Activated CD4-positive, alpha-beta T cell treated with anti-CD3 and anti-CD28 coated beads for 36 hours (primary cell): ENCODE measurements at regions not wholly inside any gene's neighbourhood (a gene's known extent, or its start where the extent isn't known, plus 50 kb on each side); places are given as distances from the start of the nearest gene placed in this dataset.
A peak's percentile ranks its signal among the peaks of the same experiment; 100 is the strongest.

Experiments
- ATAC-seq: fragments of 200-7000 bp; cut with Tn5 transposase; one replicate; pipeline ENCODE4 v1.10.0; 2021; ENCODE audit warnings: mild to moderate bottlenecking, moderate library complexity
- CTCF ChIA-PET: fragments of 350-600 bp; sonication (Branson Sonifier 250); formaldehyde crosslinking; loops from one replicate; lab custom pipeline; 2021; ENCODE audit warnings: antibody characterized with exemption; lab: Charles Lee
- POLR2A ChIA-PET: fragments of 350-600 bp; sonication (Branson Sonifier 250); formaldehyde crosslinking; loops from one replicate; lab custom pipeline; 2021; ENCODE audit warnings: antibody characterized with exemption, inconsistent platforms; lab: Charles Lee
- DNase-seq: peaks from one replicate; pipeline ENCODE4 v3.0.0-alpha.2; 2020
- H3K27ac Mint-ChIP-seq: one replicate; pipeline ENCODE4 v1.8.0; 2021; ENCODE audit warnings: mixed read lengths
- H3K27me3 Mint-ChIP-seq: one replicate; pipeline ENCODE4 v1.8.0; 2021; ENCODE audit warnings: mixed read lengths
- H3K36me3 Mint-ChIP-seq: one replicate; pipeline ENCODE4 v1.8.0; 2021; ENCODE audit warnings: low read depth, mixed read lengths
- H3K4me1 Mint-ChIP-seq: one replicate; pipeline ENCODE4 v1.8.0; 2021; ENCODE audit warnings: mixed read lengths
- H3K4me3 Mint-ChIP-seq: one replicate; pipeline ENCODE4 v1.8.0; 2021; ENCODE audit warnings: mild to moderate bottlenecking, moderate library complexity, mixed read lengths
- H3K9me3 Mint-ChIP-seq: one replicate; pipeline ENCODE4 v1.8.0; 2021; ENCODE audit warnings: low read depth, mixed read lengths
- intact Hi-C, 2 experiments: fragments of 100-400 bp; cut with DNase I in 1 of 2; cut with micrococcal nuclease in 1 of 2; formaldehyde crosslinking; loops; one replicate each; pipeline versions ENCODE4 v1.14.2 to v1.15.1; 2022 to 2024; cut with DNase I, micrococcal nuclease

- H3K4me1 Mint-ChIP-seq, result peaks cover 6% of the 10 kb centered on the region
- ATAC-seq (no peak), DNase-seq (no peak)
- CTCF ChIA-PET, result no interaction called here
- intact Hi-C loops, result no loop called here
- peaks cover 6% of the 10 kb centered on the region for H3K27me3 Mint-ChIP-seq
- H3K36me3 Mint-ChIP-seq, result no peaks in the 10 kb centered on the region
- peaks cover 2% of the 10 kb centered on the region for H3K9me3 Mint-ChIP-seq
- POLR2A ChIA-PET, result no interaction called here
- H3K4me3 Mint-ChIP-seq, result no peak overlapping the region
- no peak overlapping the region for H3K27ac Mint-ChIP-seq
Observed at GRCh38 chr12:93966516-93967133, 181.8 kb upstream of the PLXNC1 start.

- no peaks in the 10 kb centered on the region for H3K36me3 Mint-ChIP-seq
- peaks cover 6% of the 10 kb centered on the region for H3K27me3 Mint-ChIP-seq
- no peak for DNase-seq
- POLR2A ChIA-PET, result no interaction called here
- no peak overlapping the region for H3K27ac Mint-ChIP-seq
- H3K4me1 Mint-ChIP-seq, result peaks cover 6% of the 10 kb centered on the region
- intact Hi-C loops, result no loop called here
- peaks cover 2% of the 10 kb centered on the region for H3K9me3 Mint-ChIP-seq
- CTCF ChIA-PET, result interaction anchor here (0.6 to 0.9 kb wide), 2 partner anchors 200 to 385 kb away, joined by 3 read pairs; no protein-coding TSS in a partner anchor
- no peak for ATAC-seq
- H3K4me3 Mint-ChIP-seq, result no peak overlapping the region
Observed at GRCh38 chr12:93967454-93967853, 180.9 kb upstream of the PLXNC1 start.

- Mint-ChIP-seq H3K4me3 (no peak overlapping the region), H3K27ac (no peak overlapping the region), H3K27me3 (peaks cover 6% of the 10 kb centered on the region), H3K9me3 (no peaks in the 10 kb centered on the region), H3K36me3 (no peaks in the 10 kb centered on the region), H3K4me1 (peaks cover 6% of the 10 kb centered on the region)
- ChIA-PET CTCF (interaction anchor here (0.8 to 0.9 kb wide), 2 partner anchors 106 to 201 kb away, joined by 3 read pairs; no protein-coding TSS in a partner anchor), POLR2A (no interaction called here)
- intact Hi-C loops, result no loop called here
- ATAC-seq, result no peak
- no peak for DNase-seq
Observed at GRCh38 chr12:93968536-93969285, 179.7 kb upstream of the PLXNC1 start.

- H3K4me3 Mint-ChIP-seq, result no peak overlapping the region
Observed at GRCh38 chr12:93970900-93971688, 177.3 kb upstream of the PLXNC1 start.

GRCh38 chr12:93972411-93973208, 175.8 kb upstream of the PLXNC1 start:
- Mint-ChIP-seq H3K9me3 (no peaks in the 10 kb centered on the region), H3K36me3 (no peaks in the 10 kb centered on the region), H3K27ac (no peak overlapping the region), H3K27me3 (peaks cover 1% of the 10 kb centered on the region), H3K4me3 (no peak overlapping the region), H3K4me1 (peaks cover 2% of the 10 kb centered on the region)
- intact Hi-C loops, result no loop called here
- POLR2A ChIA-PET, result no interaction called here
- no peak for ATAC-seq
- DNase-seq, result no peak
- CTCF ChIA-PET, result interaction anchor here (1.1 kb wide), 1 partner anchor 130 kb away, joined by 5 read pairs; no protein-coding TSS in a partner anchor

More at GRCh38 chr12:93970900-93971688, 177.3 kb upstream of the PLXNC1 start:
- POLR2A ChIA-PET, result no interaction called here
- DNase-seq (no peak), ATAC-seq (no peak)
- intact Hi-C loops, result no loop called here
- H3K36me3 Mint-ChIP-seq, result no peaks in the 10 kb centered on the region
- peaks cover 4% of the 10 kb centered on the region for H3K27me3 Mint-ChIP-seq
- H3K9me3 Mint-ChIP-seq, result no peaks in the 10 kb centered on the region
- H3K27ac Mint-ChIP-seq, result no peak overlapping the region
- H3K4me1 Mint-ChIP-seq, result peaks cover 6% of the 10 kb centered on the region
- CTCF ChIA-PET, result interaction anchor here (1.5 kb wide), 1 partner anchor 131 kb away, joined by 4 read pairs; no protein-coding TSS in a partner anchor

GRCh38 chr12:93974252-93974651, 174.1 kb upstream of the PLXNC1 start:
- POLR2A ChIA-PET, result interaction anchor here (0.6 kb wide), 1 partner anchor 9 kb away, joined by 3 read pairs; no protein-coding TSS in a partner anchor
- no peak overlapping the region for H3K4me3 Mint-ChIP-seq
- peaks cover 2% of the 10 kb centered on the region for H3K4me1 Mint-ChIP-seq
- DNase-seq (no peak), ATAC-seq (no peak)
- intact Hi-C loops, result no loop called here
- CTCF ChIA-PET, result interaction anchor here (0.6 to 1.5 kb wide), 3 partner anchors 12 to 471 kb away, joined by 3 read pairs; no protein-coding TSS in a partner anchor
- H3K9me3 Mint-ChIP-seq, result no peaks in the 10 kb centered on the region
- no peaks in the 10 kb centered on the region for H3K36me3 Mint-ChIP-seq
- no peak overlapping the region for H3K27ac Mint-ChIP-seq
- H3K27me3 Mint-ChIP-seq, result peaks cover 1% of the 10 kb centered on the region

GRCh38 chr12:93976024-93976423, 172.4 kb upstream of the PLXNC1 start:
- CTCF ChIA-PET, result interaction anchor here (0.8 kb wide), 1 partner anchor 18 kb away, joined by 3 read pairs; no protein-coding TSS in a partner anchor
- Mint-ChIP-seq H3K36me3 (no peaks in the 10 kb centered on the region), H3K4me1 (peaks cover 3% of the 10 kb centered on the region), H3K9me3 (no peaks in the 10 kb centered on the region), H3K27ac (no peak overlapping the region), H3K27me3 (peaks cover 2% of the 10 kb centered on the region), H3K4me3 (no peak overlapping the region)
- ATAC-seq (no peak), DNase-seq (no peak)
- intact Hi-C loops, result loop anchor here in 1 of 2 experiments (5.0 kb wide), 1 partner anchor 404 kb away; the partner anchor contains the start of gene SOCS2
- POLR2A ChIA-PET, result no interaction called here

GRCh38 chr12:93977081-93977480, 171.3 kb upstream of the PLXNC1 start:
- ATAC-seq, result no peak
- intact Hi-C loops, result loop anchor here in 1 of 2 experiments (5.0 kb wide), 1 partner anchor 405 kb away; the partner anchor contains the start of gene SOCS2
- Mint-ChIP-seq H3K27ac (no peak overlapping the region), H3K9me3 (no peaks in the 10 kb centered on the region), H3K36me3 (no peaks in the 10 kb centered on the region), H3K4me1 (peaks cover 3% of the 10 kb centered on the region), H3K27me3 (peaks cover 7% of the 10 kb centered on the region), H3K4me3 (no peak overlapping the region)
- ChIA-PET CTCF (no interaction called here), POLR2A (no interaction called here)
- no peak for DNase-seq

GRCh38 chr12:93978553-93978952, 169.8 kb upstream of the PLXNC1 start:
- peaks cover 15% of the 10 kb centered on the region for H3K4me1 Mint-ChIP-seq
- no peak overlapping the region for H3K27ac Mint-ChIP-seq
- DNase-seq (no peak), ATAC-seq (no peak)
- peaks cover 8% of the 10 kb centered on the region for H3K27me3 Mint-ChIP-seq
- H3K9me3 Mint-ChIP-seq, result no peaks in the 10 kb centered on the region
- no peaks in the 10 kb centered on the region for H3K36me3 Mint-ChIP-seq
- ChIA-PET CTCF (interaction anchor here (0.6 to 3.1 kb wide), 5 partner anchors 58 to 409 kb away, joined by 3 to 16 read pairs (median 3); no protein-coding TSS in a partner anchor), POLR2A (no interaction called here)
- intact Hi-C loops, result loop anchor here in 1 of 2 experiments (5.0 kb wide), 1 partner anchor 406 kb away; the partner anchor contains the start of gene SOCS2
- no peak overlapping the region for H3K4me3 Mint-ChIP-seq

GRCh38 chr12:93979189-93979588, 169.2 kb upstream of the PLXNC1 start:
- Mint-ChIP-seq H3K4me1 (peaks cover 22% of the 10 kb centered on the region), H3K4me3 (no peak overlapping the region), H3K9me3 (no peaks in the 10 kb centered on the region), H3K27ac (no peak overlapping the region), H3K36me3 (no peaks in the 10 kb centered on the region), H3K27me3 (peaks cover 12% of the 10 kb centered on the region)
- CTCF ChIA-PET, result interaction anchor here (0.6 to 3.1 kb wide), 4 partner anchors 59 to 477 kb away, joined by 3 to 16 read pairs (median 4); no protein-coding TSS in a partner anchor
- intact Hi-C loops, result loop anchor here (1.0 to 5.0 kb wide), 4 partner anchors 123 to 476 kb away; partner anchors contain the start of gene SOCS2 (in 1 of the 2)
- no peak for ATAC-seq
- peak; percentile 43 for DNase-seq
- POLR2A ChIA-PET, result no interaction called here
